ENCODE measurements at regions not wholly inside any gene's neighbourhood (a gene's known extent, or its start where the extent isn't known, plus 50 kb on each side); places are given as distances from the start of the nearest gene placed in this dataset.
A peak's percentile ranks its signal among the peaks of the same experiment; 100 is the strongest.

DNA sequence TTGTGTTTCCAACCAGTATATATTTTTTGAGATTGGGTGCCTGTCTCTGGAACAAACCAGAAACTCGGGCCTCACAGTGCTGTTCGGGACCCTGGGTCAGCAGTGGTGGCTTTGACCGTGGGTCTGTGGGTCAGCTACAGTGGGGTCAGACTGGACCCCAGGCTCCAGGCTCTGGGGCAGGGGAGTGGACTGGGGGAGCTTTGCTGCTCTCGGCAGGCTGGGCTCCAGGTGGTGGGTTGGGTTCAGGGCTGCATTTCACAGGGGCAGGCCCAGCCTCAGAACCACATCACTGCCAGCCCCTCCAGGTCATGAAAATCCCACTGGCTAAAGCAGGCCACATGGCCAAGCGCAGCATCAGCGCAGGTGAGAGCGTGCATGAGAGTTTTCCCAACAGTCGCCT lies 1279.3 kb downstream of the BRD1 start:
- DNase-seq, result no peak

DNA sequence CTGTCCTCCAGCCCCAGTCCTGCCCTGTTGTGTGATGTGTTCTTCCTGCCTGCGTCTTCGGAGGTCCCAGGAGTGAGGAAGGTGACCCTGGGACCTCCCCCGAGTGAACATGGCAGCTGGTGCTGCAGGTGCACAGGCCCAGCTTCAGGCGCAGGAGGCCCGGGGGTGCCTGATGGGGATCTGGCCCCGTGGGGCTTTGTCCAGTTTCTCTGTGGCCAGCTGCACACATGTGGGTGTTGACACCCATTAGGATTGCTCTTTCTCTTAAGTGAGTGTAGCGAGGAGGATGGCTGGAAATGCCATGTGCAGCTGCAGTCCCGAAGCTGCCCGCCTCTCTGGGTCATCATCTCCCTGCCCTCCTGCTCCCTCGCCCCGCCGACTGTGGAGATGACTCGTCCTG lies 1279.7 kb downstream of the BRD1 start:
- DNase-seq, result no peak

DNA sequence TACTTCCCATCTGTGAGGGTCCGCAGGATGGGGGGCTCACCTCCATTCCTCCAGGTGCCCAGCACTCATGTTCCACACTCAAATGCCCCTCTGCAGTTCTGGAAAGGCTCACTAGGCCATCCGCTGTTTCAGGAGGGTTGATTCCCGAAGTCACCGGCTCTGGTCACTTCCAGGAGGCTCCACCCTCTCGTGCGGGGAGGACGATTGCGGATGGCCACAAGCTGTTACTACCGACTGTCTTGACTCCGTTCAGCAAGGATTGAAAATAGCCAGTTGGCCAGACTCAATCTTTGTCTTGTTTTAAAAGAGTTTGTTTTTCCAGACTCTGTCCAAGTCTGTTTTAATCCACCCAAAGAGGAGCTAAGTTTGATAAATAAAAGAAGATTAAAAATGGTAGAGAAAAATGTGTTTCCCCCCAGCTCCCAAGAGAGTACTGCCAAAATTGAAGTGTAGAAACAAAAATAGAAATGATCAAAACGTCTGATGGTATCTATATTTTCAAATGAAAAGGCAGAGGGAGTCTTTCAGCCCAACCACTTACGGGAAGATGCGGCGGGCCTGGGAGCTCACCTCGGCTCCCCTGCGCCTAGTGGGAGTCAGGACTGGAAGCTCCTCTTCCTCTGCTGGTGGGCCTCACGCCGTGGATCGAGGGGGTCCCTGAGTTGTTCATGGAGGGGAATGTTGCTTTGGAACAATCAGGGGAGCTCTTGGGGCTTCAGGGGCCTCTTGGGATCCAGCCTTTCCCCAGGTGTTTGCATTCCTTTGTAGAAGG lies 1280.8 kb downstream of the BRD1 start:
- no peak for DNase-seq

DNA sequence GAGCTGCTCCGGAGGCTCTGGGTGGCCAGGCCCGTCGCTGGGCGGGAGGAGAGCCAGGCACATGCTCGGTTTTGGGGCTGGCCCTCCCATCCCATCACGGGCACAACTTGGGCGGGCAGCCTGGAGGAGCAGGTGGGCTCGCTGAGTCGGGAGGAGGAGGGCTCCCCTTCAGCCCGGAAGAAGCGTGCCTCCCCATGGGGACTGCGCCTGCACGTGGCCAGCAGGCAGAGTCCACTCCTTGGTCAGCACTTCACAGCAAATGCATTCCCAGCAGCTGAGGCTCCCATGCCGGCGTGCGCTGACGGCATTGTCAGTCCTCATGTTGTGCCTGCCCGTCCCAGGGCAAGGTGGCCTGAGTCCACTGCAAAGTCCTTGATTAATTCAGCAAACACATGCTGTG lies 1281.7 kb downstream of the BRD1 start:
- no peak for DNase-seq

DNA sequence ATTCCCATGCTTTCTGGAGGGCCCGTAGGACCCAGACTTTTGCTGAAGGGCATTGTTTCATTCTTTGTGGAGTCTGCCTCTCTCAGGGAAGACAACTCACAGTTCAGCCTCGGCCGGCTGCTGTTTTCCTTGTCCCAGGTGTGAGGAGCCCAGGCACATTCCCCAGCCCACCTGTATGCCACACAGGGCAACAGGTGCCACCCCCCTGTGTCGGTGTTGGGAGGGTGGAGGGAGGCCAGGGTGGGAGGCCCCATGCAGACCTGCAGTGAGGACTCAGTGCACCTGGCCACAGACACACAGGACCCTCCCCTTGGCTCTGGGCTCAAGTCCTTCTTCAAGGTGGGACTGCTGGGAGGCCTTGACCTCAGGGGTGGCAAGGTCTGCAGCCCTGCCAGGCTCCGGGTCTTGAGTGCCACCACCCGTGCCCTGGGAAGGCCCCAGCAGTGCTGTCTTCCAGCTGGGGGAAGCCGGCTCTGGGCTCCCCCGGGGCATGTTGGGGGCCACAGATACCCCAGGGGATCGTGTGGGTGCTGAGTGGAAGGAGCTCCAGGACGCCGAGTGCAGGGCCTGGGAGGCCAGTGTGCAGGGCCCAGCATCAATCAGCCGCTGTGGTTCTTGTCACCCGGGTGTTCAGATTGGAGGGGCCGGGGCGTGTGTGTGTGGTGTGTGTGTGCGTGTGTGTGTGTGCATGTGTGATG lies 1286.1 kb downstream of the BRD1 start:
- no peak for DNase-seq

DNA sequence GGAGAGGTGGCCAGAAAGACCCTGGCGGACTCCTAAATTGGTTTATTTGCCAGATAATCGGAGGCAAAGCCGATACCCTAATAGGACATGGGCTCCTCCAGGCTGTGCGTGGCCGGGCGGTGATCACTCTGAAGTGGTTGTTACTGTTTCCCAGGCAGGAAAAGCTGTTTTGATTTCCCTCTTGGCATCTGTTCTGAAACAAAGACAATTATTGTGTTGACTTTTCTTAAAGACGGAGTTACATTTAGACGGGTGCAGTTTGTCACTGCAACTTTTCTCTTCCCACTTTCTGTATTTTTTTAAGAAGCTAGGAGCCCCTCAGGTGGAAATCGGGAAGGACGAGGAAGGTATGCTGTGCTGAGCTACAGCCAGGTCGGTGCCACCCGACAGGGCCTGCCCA lies 1288.4 kb downstream of the BRD1 start:
- DNase-seq, result no peak

DNA sequence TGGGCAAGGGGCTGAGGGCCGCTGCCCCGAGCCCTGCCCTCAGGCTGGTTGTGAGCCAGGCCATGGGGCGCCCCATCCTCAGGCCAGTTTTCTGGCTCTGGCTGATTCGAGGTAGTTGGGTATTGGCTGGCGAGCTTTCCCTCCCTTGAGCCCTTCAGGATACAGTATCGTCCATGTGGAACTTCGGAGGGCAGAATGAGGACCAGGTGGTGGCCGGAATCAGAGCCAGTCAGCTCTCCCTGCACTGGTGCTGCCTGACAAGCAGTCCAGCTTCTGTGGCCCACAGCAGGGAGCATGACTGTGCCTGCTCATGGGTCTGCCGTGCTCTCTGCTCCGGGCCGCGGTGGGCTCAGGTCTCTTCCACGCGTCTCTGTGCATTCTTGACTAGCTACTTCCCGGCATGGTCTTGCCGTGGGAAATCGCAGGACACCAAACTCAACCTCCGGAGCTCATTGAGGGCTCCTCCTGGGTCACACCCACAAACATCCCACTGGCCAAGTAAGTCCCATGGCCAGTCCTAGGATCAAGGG lies 1289.3 kb downstream of the BRD1 start:
- no peak for DNase-seq

DNA sequence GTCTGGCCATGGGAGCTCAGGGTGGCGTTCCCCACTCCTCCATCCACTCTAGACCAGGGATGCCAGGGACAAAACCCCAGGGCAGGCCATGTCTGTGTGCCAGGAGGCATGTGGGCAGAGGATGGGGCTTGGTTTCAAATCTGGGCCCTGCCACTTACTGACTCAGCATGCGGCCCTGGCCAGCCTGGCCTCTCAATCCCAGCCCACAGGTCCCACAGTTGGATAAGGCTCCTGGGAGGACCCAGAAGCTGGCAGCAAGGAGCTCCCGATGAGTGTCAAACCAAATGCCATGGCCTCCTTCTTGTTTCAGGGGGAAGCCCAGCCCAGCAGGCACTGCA lies 1290.4 kb downstream of the BRD1 start:
- no peak for DNase-seq

DNA sequence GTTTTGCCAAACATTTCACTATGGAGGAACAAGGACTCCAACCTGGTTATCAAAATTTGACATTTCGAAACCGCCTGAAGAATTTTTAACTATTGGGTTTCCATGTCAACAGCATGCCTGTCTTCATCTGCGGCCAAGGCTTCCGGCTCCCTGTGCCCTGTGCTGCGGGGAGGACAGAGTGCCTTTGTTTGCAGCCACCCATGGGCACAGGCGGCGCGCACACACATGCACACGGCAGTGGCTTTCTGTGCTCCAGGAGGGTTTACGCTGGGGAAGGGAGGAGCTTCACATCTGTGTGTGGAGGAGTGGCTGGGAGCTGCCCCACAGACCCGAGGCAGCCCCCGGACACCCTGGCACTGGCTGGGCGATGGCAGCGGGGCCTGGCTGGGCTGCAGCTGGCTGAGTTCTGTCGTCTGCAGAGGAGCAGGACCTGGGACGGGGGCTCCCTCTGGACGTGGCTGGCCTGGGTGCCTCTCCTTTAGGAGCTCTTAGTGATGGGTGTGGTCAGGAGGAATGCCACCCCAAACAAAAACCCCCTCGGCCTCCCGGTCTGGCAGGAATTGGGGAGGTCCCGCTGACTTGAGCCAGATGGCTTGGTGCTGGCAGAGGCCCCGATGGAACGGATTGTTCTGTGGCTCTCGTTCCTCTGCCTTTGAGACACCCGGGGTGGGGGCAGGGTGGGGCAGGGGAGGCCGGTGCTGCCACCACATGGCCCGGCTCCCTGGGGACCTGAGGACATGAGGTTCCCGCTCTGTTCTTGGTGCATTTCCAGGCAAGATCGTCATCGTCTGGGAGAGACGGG lies 1290.9 kb downstream of the BRD1 start:
- no peak for DNase-seq

DNA sequence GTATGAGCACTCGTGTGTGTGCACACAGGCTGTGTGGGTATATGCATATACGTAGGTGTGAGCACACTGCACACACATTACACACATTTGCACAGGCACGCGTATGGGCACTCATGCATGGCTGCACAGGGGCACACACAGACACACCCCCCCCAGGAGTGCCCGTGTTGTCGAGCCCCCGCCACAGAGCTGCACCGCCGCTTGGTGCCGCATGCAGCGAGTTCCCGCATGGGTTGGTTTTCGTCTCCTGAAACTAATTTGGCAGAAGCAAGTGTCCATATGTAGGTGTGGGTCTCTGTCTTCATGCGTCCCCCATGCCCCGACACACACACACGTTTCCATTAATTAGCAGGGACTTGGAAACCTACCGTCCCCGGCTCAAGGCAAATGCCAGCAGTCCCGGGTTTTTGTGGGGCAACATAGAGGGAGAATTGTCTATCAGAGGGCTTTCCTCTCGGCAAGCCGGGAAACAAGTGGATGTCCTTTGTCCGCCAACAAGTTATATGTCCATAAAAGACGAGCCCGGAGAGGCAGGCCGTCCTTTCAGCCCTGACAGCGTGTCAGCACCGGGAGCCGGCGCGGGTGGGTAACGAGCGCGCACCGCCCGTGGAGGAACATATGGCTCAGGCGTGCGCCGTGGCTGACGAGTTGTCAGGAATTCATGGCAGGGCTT lies 1291.7 kb downstream of the BRD1 start:
- no peak for DNase-seq

DNA sequence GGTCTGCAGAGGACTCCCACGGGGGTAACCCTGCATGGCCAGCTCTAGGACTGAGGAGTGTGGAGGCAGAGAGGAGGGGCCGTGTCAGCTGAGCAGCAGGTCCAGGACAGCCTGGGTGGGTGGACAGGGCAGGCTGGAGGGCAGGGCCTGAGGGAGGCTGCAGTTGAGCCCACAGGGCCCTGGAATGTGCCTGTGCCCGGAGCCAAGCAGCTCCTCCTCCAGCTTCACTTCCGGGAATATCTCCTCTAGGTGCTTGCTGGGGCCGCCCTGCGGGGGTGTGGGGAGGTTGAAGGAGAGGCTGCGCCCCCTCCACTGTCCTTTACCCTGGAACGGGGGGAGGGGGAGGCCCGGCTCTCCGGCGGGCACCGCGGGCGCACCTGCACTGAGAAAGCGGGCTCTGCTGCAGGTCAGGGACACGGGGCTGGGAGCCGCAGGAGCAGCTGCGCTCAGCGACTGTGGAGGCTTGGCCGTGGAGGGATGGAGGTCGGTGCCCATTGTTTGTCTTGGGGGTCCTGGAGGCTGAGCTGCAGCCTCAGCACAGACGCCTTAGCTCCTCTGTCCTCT lies 1293.2 kb downstream of the BRD1 start:
- no peak for DNase-seq

DNA sequence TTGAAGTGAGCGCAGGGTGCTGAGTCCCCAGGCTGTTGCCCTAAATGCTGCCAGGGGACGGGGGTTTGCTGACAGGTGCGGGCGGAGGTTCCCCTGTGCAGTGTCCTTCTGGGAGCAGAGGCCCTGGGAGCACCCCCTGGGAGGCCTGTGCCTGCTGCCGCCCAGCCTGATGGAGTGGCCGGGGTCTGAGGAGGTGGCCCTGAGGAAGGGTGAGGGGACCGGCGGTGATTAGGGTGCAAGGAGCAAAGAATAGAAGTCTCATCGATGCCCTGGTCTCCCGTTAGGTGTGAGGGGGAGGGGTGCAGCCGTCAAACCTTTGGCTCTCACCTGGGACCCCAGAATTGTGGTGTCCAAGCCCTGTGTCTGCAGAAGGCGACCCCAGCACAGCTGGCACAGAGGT lies 1294.7 kb downstream of the BRD1 start:
- no peak for DNase-seq

DNA sequence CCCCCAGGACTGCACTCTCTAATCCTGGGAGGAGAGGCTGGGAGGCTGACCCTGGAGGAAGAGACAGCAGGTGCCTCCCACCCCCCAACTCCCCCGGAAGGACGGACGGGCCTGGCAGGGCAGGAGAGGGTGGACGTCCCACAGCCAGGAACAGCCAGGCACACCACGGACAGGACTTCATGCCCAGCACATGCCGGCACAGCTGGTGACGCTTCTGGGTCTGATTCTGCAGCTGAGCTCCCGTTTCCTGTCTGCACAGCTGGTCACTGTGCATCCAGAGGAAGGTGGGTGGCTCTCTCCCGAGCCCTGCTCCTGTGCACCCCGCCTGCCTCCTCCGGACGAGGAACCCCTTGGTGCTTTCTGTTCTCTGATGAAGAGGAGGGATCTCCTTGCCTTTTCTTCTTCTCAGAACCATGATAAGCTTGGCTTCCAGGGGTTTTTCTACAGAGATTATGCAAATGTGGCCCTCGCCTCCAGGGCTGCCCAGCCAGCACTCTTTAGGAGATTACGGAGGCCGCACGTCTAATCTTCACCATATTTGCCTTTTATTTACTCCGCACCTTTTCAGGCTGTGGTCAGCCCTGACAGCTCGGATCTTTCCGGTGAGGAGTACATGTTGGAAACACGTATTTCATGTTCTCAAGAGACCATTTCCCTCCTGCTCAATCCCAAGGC lies 1295.8 kb downstream of the BRD1 start:
- no peak for DNase-seq

DNA sequence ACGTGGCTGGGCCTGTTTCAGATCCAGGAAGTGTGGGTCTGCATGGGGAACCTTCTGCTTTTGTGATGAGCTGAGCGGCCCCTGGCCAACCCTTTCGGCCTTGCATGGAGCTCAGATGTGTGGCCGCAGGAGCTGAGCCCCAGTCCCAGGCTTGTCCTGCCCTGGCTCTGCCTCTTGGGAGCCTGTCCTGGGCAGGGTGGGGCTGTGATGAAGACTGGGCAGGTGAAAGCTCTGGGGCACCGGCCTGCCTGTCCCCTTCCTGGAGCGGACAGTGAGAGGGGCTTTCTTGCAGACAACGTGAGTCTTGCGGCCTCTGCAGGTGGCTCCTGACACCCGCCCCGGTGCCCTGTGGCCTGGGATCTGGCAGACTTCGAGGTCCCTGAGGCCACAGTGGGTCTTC lies 1296.6 kb downstream of the BRD1 start:
- DNase-seq, result no peak

DNA sequence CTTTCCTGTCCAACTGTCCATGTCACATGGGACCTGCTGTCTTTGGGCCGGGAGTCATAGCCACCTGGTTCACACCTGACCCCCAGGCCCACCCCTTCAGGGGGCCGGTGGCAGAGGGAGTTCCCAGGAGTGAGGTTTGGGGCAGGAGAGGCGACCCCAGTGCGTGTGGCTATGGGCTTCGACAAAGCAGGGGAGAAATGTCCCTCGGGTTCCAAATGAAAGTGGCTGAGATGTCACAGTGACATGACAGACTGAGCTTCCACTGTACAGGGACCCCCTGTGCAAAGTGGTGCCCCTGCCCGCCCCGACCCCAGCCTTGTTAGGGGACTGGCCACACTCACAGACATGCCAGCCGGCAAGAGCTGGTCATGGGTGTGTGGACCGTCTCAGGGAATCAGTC lies 1297.0 kb downstream of the BRD1 start:
- no peak for DNase-seq

DNA sequence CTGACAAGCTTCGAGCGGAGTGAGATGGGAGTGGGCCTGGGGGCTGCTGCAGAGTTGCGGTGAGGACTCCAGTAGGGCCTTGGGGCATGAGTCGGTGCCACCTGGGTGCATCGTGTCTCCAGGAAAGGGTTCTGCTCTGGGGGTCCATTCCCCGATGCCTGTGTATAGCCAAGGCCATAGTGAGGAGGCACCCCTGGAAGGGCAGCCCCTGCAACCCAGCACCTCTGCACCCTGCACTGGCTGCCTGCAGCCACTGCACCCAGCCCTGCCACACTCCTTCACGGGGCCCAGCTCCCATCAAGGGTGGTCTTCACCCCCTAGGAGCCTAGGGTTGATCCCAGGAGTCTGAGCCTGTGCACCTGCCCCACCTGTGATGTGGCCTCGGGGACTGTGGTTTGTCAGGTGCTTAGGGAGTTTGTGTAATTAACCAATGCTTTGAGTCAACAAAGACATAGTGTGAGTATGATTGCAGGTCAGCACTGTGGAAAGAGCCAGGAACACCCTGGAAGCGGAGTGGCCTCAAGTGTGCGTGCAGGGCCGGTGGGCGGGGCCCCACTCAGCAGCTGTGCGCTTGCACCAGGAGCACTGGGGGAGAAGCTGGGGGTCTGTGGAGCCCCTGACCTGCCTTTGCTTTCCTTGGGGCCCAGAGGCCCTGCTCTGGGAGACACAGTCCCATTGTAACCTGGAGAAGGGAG lies 1299.3 kb downstream of the BRD1 start:
- no peak for DNase-seq

DNA sequence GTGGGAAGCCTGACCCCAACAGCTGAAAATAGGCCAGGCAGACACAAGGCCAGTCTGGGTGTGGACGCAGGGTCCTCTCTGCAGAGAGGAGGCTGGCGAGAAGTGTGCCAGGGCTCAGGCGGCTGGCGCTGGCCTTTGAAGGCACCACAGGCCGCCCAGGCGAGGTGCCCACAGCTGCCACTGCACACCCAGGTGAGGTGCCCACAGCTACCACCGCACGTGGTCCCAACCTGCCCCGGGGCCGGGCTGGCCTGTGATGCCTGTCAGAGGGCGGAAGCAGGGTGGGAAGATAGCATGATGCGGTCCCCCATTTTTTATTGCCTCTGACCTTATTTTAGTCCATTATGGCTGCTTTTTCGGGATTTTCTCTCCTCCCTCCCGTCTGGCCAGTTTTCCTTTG lies 1303.9 kb downstream of the BRD1 start:
- no peak for DNase-seq

DNA sequence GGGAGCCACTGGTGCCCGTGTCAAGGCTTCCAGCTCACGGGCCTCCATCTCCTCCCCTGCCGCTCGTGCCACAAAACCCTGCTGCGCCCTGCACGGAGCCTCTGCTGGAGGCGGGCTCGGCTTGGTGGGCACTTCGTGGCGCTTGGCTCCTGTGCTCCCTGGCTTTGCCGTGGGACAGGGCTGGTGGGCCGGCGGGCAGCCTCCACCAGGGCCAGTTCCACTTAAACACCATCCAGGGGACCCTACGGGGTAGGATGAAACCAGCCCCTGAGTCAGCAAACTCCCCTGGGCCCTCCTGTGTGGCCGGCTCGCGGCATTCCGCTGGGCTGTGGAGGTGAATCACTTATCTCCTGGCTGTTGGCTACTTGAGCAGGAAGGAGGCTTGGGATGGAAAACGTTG lies 1304.6 kb downstream of the BRD1 start:
- DNase-seq, result peak; percentile 35

DNA sequence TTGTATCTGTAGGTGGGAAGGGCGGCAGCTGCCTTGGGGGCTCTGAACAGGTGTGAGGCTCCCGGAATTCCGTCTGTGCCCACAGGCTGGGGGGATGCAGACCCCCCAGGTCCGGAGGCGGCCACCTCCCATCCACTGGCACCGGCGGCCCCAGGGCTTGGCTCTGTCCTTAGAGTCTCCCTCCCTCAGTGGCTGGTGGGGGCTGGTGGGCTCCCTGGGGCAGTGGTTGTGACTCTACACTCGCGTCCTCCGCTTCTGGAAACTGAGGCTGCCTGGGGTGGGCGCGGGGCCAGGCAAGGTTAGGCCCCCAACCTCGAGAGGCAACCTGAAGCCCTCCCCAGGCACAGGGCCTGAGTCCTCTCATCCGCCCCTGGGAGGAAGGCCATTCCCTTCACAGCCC lies 1305.4 kb downstream of the BRD1 start:
- no peak for DNase-seq

DNA sequence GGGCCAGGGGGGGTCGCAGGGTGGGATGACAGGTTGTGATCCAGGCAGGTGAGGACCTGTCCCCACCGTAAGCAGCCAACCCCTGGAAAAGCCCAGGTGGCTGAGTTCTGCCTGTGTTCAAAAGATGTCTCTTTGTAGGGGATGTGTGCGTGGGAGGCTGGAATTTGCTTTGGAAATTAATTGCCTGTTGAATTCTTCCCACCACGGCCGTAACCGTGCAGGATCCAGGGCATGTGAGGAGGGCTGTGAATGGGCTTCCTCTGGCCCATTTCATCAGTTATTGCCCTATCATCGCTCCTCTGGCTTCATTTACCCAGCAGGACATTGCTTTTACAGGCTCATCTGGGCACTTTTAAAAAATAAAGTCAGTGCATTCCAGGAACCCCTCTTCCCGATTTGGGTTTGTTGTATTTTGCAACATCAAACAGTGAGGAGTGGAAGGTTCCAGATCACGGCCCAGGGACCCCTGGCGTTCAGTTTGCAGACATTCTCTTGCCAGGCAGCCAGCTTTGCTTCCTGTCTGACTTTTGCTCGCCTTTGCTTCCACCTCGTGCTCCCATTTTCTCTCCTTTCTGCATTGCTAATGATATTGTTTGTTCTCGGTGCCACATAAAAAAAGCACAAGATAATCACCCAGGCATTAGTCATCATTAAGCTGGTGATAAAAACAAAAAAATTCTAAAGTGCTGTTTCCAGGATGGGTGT lies 1306.6 kb downstream of the BRD1 start:
- no peak for DNase-seq

DNA sequence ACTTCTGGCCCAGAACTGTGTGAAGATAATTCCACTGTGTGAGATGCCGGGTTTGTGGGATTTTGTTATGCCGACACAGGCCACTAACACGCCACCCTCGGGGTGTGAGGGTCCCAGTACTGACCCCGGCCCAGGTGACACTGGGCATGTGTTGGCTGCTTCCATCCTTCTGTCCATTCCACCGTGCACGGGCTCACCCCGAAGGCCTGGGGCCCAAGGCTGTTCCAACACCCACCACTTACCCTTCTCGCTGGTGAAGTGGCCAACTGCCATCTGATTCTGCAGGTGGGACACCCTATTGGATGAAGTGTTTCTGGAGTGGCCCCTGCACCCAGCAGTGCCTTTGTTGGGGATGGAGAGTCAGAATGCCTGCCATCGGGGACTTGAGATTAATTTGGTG lies 1307.5 kb downstream of the BRD1 start:
- no peak for DNase-seq
